ENCODE measurements at regions not wholly inside any gene's neighbourhood (a gene's known extent, or its start where the extent isn't known, plus 50 kb on each side); places are given as distances from the start of the nearest gene placed in this dataset.

GRCh38 chr10:6699336-6699735, 119.3 kb upstream of the PRKCQ start:
- no peaks in the 10 kb centered on the region for H3K36me3 ChIP-seq (ENCODE audit: insufficient read depth)
- no peaks in the 10 kb centered on the region for H4K20me1 ChIP-seq (replicated peaks; ENCODE audit: insufficient read depth)
- H2AFZ ChIP-seq = 0 out of 2 replicates have a peak overlapping the region, but pooled peaks have one; percentile 74
- H3K4me2 ChIP-seq = no peak overlapping the region
- no peaks in the 10 kb centered on the region for H3K9me3 Mint-ChIP-seq
- no peak overlapping the region for H3K27ac Mint-ChIP-seq
- no peaks in the 10 kb centered on the region for H3K36me3 Mint-ChIP-seq (ENCODE audit: low read depth)
- H3K27ac ChIP-seq (ENCODE audit: low read depth) = no peak overlapping the region
- ATAC-seq = no peak
- H3K9me2 ChIP-seq (ENCODE audit: insufficient read depth) = no peaks in the 10 kb centered on the region; the same call in 1 of the 2 replicates
- TF ChIP-seq CREB1 (CRISPR knock-in tag; IDR thresholded peaks at IDR 0.05; ENCODE audit: low read depth) (no peak), ZNF114 (CRISPR knock-in tag; IDR thresholded peaks at IDR 0.05) (no peak), POLR2AphosphoS5 (IDR thresholded peaks at IDR 0.05; ENCODE audit: low read depth) (no peak), ETS1 (IDR thresholded peaks at IDR 0.05) (no peak), JUNB (IDR thresholded peaks at IDR 0.05; ENCODE audit: unreplicated experiment) (no peak), STAT1 (IDR thresholded peaks at IDR 0.05; ENCODE audit: unreplicated experiment) (no peak), EZH2phosphoT487 (IDR thresholded peaks at IDR 0.05; ENCODE audit: unreplicated experiment) (no peak), NANOG (IDR thresholded peaks at IDR 0.05; ENCODE audit: borderline replicate concordance) (no peak), EZH2 (IDR thresholded peaks at IDR 0.05; ENCODE audit: low read depth, unreplicated experiment) (no peak), ZNF331 (CRISPR knock-in tag; IDR thresholded peaks at IDR 0.05; ENCODE audit: low read depth) (no peak), ZNF462 (CRISPR knock-in tag; IDR thresholded peaks at IDR 0.05) (no peak)
- TF ChIP-seq, protein P1, sequence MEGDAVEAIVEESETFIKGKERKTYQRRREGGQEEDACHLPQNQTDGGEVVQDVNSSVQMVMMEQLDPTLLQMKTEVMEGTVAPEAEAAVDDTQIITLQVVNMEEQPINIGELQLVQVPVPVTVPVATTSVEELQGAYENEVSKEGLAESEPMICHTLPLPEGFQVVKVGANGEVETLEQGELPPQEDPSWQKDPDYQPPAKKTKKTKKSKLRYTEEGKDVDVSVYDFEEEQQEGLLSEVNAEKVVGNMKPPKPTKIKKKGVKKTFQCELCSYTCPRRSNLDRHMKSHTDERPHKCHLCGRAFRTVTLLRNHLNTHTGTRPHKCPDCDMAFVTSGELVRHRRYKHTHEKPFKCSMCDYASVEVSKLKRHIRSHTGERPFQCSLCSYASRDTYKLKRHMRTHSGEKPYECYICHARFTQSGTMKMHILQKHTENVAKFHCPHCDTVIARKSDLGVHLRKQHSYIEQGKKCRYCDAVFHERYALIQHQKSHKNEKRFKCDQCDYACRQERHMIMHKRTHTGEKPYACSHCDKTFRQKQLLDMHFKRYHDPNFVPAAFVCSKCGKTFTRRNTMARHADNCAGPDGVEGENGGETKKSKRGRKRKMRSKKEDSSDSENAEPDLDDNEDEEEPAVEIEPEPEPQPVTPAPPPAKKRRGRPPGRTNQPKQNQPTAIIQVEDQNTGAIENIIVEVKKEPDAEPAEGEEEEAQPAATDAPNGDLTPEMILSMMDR (conservative IDR thresholded peaks at IDR 0.05; ENCODE audit: low read depth in 2 of 2) = no peak
- TF ChIP-seq, protein P2, sequence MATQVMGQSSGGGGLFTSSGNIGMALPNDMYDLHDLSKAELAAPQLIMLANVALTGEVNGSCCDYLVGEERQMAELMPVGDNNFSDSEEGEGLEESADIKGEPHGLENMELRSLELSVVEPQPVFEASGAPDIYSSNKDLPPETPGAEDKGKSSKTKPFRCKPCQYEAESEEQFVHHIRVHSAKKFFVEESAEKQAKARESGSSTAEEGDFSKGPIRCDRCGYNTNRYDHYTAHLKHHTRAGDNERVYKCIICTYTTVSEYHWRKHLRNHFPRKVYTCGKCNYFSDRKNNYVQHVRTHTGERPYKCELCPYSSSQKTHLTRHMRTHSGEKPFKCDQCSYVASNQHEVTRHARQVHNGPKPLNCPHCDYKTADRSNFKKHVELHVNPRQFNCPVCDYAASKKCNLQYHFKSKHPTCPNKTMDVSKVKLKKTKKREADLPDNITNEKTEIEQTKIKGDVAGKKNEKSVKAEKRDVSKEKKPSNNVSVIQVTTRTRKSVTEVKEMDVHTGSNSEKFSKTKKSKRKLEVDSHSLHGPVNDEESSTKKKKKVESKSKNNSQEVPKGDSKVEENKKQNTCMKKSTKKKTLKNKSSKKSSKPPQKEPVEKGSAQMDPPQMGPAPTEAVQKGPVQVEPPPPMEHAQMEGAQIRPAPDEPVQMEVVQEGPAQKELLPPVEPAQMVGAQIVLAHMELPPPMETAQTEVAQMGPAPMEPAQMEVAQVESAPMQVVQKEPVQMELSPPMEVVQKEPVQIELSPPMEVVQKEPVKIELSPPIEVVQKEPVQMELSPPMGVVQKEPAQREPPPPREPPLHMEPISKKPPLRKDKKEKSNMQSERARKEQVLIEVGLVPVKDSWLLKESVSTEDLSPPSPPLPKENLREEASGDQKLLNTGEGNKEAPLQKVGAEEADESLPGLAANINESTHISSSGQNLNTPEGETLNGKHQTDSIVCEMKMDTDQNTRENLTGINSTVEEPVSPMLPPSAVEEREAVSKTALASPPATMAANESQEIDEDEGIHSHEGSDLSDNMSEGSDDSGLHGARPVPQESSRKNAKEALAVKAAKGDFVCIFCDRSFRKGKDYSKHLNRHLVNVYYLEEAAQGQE (IDR thresholded peaks at IDR 0.05; ENCODE audit: unreplicated experiment) = no peak
- H3K4me3 ChIP-seq = no peak overlapping the region
- H3K79me2 ChIP-seq (replicated peaks; ENCODE audit: insufficient read depth) = no peaks in the 10 kb centered on the region
- peaks cover 8% of the 10 kb centered on the region for H3K4me1 Mint-ChIP-seq
- no peaks in the 10 kb centered on the region; the same call in 1 of the 2 replicates for H3F3A ChIP-seq (replicated peaks; ENCODE audit: low read depth)
- no peak for DNase-seq (ENCODE audit: low spot score)
- H3K27me3 ChIP-seq (ENCODE audit: insufficient read depth) = no peaks in the 10 kb centered on the region
- no peaks in the 10 kb centered on the region for H3K4me1 ChIP-seq (ENCODE audit: insufficient read depth)
- H3K27me3 Mint-ChIP-seq (ENCODE audit: insufficient read depth, low read depth, poor library complexity) = no peaks in the 10 kb centered on the region
- no peak overlapping the region for H3K4me3 Mint-ChIP-seq
